Fibroblast of lung (primary cell): ENCODE measurements at regions not wholly inside any gene's neighbourhood (a gene's known extent, or its start where the extent isn't known, plus 50 kb on each side); places are given as distances from the start of the nearest gene placed in this dataset.
"Not testable (repeated sequence)": the region's sequence is repeated elsewhere in the genome, so short reads cannot be mapped to it uniquely, and the experiment has no call there.

Experiments used
- CTCF ChIP-seq, 2 donors: IDR thresholded peaks in 1 of 2; conservative IDR thresholded peaks in 1 of 2; 1 replicate in 1 of 2; 2 replicates in 1 of 2; pipeline ENCODE4 v1.5.1; 2011 to 2012; ENCODE audit warnings: low read length in 2 of 2, control low read depth in 1 of 2, inconsistent platforms in 1 of 2, low read depth in 1 of 2, mild to moderate bottlenecking in 1 of 2
- EZH2 ChIP-seq: IDR thresholded peaks from 2 replicates; pipeline ENCODE4 v1.5.1; 2012; ENCODE audit warnings: low read length, control low read depth, mild to moderate bottlenecking; ENCODE audit errors: missing control alignments

- not testable (repeated sequence) for TF ChIP-seq CTCF (conservative IDR thresholded peaks at IDR 0.05 in 1 of 2, IDR thresholded peaks at IDR 0.05 in 1 of 2; ENCODE audit: low read depth in 1 of 2, low read length in 2 of 2); EZH2
Observed at GRCh38 chr3:90202931-90203330, 1095.5 kb downstream of the EPHA3 start.
